Cardiac muscle cell (in vitro differentiated cells and primary cell): ENCODE measurements at regions not wholly inside any gene's neighbourhood (a gene's known extent, or its start where the extent isn't known, plus 50 kb on each side); places are given as distances from the start of the nearest gene placed in this dataset.

Source experiments
- DNase-seq, 2 donors: peaks; one replicate each; pipeline versions ENCODE4 v3.0.0 to v3.0.0-alpha.2; 2010 to 2017; ENCODE audit warnings: low read depth in 1 of 2, low spot score in 1 of 2
- H3K27ac ChIP-seq: fragments of 200-600 bp; sonication (generic); 2 replicates; pipeline ENCODE4 v1.5.1; 2016
- H3K27me3 ChIP-seq: fragments of 200-600 bp; sonication (generic); 2 replicates; pipeline ENCODE4 v1.6.0; 2016; ENCODE audit warnings: control low read depth
- H3K36me3 ChIP-seq: fragments of 200-600 bp; sonication (generic); 2 replicates; pipeline ENCODE4 v1.5.1; 2016; ENCODE audit warnings: control low read depth
- H3K4me1 ChIP-seq: fragments of 200-600 bp; sonication (generic); 2 replicates; pipeline ENCODE4 v1.8.1; 2017; ENCODE audit warnings: low read depth, mild to moderate bottlenecking, mixed run types
- H3K4me3 ChIP-seq: fragments of 200-600 bp; sonication (generic); 2 replicates; pipeline ENCODE4 v1.5.1; 2016; ENCODE audit warnings: mild to moderate bottlenecking
- H3K9me3 ChIP-seq: fragments of 200-600 bp; sonication (generic); 2 replicates; pipeline ENCODE4 v1.5.1; 2017; ENCODE audit warnings: low read depth, mild to moderate bottlenecking, control low read depth
- TF ChIP-seq, protein P1 (sequence below): IDR thresholded peaks from 2 replicates; pipeline ENCODE4 v1.5.1; 2012; ENCODE audit warnings: low read depth, mild to moderate bottlenecking, low read length

DNA sequence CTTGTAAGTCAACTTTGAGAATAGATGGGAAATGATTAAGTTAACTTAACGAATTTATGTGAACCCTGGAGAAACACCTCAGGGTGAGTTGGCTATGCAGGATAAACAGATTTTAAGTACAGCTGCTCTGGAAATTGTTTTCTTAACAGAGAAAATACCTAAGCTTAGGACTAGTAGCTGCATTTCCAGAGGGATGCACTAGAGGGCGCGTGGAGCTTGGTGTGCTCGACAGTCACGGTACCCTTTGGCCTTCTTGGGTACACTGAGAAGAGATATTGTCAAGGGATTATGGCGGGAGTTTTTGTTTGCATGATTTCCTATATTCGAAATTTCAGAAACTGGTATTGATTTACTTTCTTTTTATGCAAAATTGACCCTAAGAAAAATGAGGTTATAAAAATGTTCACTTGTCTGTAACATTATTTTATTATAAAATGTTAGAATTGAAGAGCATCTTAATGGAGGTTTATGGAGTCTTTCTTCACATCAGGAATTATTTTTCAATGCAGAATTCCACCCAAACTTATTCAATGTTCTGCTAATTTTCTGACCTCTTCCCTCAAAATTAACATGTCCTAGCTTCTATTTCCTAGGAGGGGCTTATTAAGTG lies 58.4 kb upstream of the MYO3A start:
- Histone ChIP-seq H3K27ac (no peak overlapping the region), H3K9me3 (no peaks in the 10 kb centered on the region), H3K4me1 (no peaks in the 10 kb centered on the region), H3K36me3 (no peaks in the 10 kb centered on the region), H3K4me3 (no peak overlapping the region), H3K27me3 (no peaks in the 10 kb centered on the region)
- DNase-seq, result peak; percentile 80 to 88
- TF ChIP-seq, protein P1, sequence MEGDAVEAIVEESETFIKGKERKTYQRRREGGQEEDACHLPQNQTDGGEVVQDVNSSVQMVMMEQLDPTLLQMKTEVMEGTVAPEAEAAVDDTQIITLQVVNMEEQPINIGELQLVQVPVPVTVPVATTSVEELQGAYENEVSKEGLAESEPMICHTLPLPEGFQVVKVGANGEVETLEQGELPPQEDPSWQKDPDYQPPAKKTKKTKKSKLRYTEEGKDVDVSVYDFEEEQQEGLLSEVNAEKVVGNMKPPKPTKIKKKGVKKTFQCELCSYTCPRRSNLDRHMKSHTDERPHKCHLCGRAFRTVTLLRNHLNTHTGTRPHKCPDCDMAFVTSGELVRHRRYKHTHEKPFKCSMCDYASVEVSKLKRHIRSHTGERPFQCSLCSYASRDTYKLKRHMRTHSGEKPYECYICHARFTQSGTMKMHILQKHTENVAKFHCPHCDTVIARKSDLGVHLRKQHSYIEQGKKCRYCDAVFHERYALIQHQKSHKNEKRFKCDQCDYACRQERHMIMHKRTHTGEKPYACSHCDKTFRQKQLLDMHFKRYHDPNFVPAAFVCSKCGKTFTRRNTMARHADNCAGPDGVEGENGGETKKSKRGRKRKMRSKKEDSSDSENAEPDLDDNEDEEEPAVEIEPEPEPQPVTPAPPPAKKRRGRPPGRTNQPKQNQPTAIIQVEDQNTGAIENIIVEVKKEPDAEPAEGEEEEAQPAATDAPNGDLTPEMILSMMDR, result peak; percentile 92

DNA sequence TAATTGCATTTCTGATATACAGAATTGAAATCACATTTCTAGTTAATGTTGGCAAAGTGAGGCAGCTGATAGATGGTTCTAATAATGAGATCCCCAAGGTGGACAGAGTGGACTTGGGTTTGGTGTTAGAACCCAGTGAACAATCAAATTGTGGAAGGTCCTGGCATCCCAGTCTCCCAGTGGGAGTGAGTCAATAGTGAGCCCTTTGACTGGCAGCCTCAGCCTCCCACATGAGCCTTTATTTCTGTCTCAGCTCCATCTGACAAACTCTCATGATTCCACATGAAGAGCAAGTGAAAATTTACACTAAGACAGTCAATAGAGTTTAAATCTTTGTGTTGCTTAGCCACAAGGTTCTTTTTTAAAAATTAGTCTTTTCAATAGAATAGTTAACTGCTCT lies 56.7 kb upstream of the MYO3A start:
- Histone ChIP-seq H3K4me1 (no peaks in the 10 kb centered on the region), H3K27me3 (no peaks in the 10 kb centered on the region), H3K27ac (no peak overlapping the region), H3K4me3 (no peak overlapping the region), H3K9me3 (no peaks in the 10 kb centered on the region), H3K36me3 (no peaks in the 10 kb centered on the region)
- no peak for DNase-seq
- TF ChIP-seq, protein P1, result no peak
